GM21717 (cell line): ENCODE measurements at regions not wholly inside any gene's neighbourhood (a gene's known extent, or its start where the extent isn't known, plus 50 kb on each side); places are given as distances from the start of the nearest gene placed in this dataset.

ENCODE experiments used
- ATAC-seq: cut with Tn5 transposase; IDR thresholded peaks from one replicate; pipeline ENCODE4 v1.9.1; 2021; ENCODE audit warnings: mild to moderate bottlenecking, moderate library complexity; ENCODE audit not compliant: unreplicated experiment

DNA sequence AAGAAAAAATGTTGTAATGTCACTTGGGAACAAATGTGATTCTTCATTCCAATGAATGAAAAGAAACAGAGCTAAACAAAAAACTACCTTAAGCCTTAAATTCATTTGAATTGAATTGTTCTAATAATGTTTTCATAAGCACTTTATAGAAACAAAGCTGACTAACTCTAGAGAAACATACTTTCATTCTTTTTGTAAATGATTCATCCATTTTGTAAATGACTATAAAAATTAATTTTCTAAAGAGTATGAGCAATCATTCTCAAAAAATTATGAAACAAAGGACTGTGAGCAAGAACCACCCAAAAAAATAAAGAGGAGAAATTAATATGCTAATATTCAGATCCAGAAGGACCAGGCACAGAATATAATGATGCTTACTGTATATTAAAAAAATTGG, 986.5 kb upstream of the CHORDC1 start:
- ATAC-seq, result no peak

GRCh38 chr11:91199866-91200265, 977.0 kb upstream of the CHORDC1 start:
- ATAC-seq, result no peak

GRCh38 chr11:91194546-91194945, 971.7 kb upstream of the CHORDC1 start:
- no peak for ATAC-seq

DNA sequence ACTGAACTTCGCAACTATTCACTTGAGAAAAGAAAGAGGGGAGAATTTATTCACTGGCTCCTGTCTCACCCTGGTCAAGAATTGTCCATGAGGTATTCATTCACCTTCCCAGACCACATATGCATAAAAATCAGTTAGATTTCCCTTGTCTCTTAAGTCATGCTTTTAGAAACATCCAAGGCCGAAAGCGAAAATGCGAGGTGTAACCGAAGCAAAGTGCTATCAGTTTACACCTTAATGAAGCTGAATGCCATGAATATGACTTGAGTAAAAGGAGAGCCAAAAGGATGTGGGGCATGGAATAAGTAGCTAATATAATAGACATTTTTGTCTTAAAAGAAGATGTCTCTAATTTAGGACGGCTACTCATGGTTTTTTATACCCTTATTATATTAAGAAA, 965.6 kb upstream of the CHORDC1 start:
- ATAC-seq, result no peak

DNA sequence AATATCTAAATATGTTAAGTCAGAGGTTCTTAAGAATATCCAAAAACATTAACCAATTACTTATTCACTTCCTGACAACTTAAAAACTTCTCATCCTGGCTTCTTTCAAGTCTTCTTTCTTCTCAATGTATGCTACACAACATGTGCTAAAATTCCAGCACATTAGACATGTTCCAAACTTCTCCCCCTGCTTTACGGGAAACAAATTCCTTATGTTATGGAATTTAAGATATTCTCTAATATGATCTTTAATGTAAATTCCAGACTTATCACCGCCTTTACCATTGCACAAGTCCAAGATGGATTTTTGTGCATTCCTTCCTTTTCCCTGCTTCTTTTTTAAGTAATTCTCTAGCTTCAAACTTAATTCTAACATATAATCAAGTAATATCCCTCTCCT, 964.5 kb upstream of the CHORDC1 start:
- ATAC-seq, result no peak

GRCh38 chr11:91178366-91178765, 955.5 kb upstream of the CHORDC1 start:
- ATAC-seq, result no peak

- ATAC-seq, result no peak
Observed at GRCh38 chr11:91174734-91175133, 951.9 kb upstream of the CHORDC1 start.

GRCh38 chr11:91174193-91174592, 951.3 kb upstream of the CHORDC1 start:
- ATAC-seq, result no peak

GRCh38 chr11:91173701-91174100, 950.9 kb upstream of the CHORDC1 start:
- ATAC-seq, result no peak

DNA sequence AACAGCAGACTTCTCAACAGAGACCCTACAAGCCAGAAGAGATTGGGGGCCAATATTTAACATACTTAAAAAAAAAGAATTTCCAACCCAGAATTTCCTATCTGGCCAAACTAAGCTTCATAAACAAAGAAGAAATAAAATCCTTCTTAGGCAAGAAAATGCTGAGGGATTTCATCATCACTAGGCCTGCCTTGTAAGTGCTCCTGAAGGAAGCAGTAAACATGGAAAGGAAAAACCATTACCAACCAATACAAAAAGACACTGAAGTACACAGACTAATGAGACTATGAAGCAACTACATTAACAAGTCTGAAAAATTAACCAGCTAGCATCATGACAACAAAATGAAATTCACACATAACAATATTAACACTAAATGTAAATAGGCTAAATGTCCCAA, 947.9 kb upstream of the CHORDC1 start:
- no peak for ATAC-seq

DNA sequence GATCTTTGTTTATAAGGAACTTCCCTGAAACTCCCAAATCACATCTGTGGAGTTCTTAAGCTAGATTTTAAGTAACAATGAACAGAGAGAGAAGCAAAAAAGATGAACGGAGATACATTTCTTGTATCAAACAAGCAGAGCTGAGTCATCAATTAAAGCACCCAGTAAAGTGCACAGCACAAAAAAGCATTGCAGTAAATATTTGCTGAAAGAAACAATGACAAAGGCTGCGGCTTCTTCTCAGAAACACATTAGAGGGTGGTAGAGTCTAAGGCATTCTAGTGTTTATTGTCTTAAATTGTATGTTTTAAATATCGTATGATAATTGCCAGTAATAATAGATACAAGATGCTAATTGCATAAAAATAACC, 941.6 kb upstream of the CHORDC1 start:
- no peak for ATAC-seq

DNA sequence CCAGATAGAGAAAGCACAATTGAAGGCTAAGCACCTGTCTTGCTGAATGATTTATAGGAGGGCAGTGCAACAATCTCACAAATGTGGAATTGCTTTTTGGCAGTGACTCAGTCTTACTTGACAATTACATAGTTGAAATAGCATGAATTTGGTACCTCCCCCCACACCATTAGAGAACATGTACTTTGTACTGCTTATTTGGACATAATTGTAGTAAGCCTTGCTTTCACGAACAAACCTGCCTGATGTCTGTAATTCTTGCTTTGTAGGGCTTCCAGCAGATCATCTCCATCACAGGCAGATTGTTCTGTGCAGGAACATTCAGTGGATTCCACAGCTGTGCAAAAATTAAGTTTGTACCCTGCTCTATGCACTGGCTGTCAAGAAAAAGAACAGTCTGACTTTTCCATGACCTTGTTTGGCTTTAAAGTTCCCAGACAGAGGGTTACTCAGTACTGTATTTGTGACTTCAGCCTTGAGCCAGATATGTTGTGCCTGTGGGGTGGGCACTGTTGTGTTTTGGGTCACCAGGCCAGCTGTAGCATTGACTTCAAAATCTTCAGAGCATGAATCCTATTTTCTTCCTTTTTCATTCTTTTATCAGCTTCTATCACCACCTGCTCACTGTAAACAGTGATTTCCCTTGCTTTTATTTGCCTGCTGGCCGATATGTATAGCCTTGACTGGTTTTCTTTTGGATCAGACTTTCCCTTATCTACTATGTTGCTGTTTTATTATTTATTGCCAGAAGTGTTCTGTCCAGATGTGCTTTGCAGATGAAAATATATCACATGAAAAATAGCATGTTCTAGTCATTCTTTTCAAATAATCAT, 941.0 kb upstream of the CHORDC1 start:
- no peak for ATAC-seq

DNA sequence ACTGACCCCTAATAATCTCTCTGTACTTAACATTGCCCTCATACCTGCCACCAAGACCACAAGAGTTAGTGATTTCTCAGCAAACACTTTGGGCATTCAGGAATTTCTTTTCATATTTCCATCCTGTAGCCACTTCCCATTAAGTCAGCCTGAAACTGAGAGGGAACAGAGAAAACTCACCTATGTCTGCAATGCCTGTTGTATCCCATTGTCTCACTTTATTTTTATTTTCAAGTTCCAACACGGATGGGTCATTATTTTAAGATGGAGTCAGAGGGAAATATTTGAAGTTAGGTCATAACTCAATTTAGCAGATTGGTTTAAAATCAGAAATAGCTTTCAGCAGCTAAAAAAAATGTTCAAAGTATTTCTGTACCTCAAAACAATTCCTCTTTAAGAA, 937.8 kb upstream of the CHORDC1 start:
- ATAC-seq, result no peak

GRCh38 chr11:91158891-91159537, 936.2 kb upstream of the CHORDC1 start:
- no peak for ATAC-seq

GRCh38 chr11:91158297-91158696, 935.4 kb upstream of the CHORDC1 start:
- ATAC-seq, result no peak

GRCh38 chr11:91156041-91156440, 933.2 kb upstream of the CHORDC1 start:
- no peak for ATAC-seq

- no peak for ATAC-seq
Observed at GRCh38 chr11:91147885-91148284, 925.0 kb upstream of the CHORDC1 start.

DNA sequence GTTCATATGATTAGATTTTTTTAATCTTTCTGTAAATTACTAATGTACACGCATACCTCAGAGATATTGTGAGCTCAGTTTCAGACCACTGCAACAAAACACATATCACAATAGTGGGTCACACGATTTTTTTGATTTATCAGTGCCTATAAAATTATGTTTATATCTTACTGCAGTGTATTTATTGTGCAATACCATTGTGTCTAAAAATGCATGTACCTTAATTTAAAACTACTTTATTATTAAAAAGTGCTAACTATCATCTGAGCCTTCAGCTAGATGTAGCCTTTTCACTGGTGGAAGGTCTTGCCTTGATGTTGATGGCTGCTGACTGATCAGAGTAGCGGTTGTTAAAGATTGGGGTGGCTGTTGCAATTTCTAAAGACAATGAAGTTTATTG, 918.8 kb upstream of the CHORDC1 start:
- no peak for ATAC-seq

DNA sequence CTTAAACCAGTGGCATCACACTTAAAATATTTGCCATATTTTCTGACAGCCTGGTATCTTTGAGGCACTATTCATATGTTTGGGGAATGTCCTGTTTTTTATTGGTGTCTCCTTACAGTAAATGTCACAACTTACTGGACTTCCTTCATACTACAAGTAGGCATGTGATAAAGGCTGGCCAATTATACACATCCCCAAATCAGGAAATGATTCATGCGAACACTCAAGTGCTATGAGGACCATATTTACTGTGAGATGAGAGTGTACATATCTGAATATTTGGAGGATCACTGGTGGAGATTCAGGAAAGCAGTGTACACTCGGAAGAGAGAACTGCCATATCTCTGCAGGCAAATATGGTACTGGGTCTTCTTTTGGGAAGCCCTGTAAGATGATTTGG, 913.8 kb upstream of the CHORDC1 start:
- ATAC-seq, result no peak

DNA sequence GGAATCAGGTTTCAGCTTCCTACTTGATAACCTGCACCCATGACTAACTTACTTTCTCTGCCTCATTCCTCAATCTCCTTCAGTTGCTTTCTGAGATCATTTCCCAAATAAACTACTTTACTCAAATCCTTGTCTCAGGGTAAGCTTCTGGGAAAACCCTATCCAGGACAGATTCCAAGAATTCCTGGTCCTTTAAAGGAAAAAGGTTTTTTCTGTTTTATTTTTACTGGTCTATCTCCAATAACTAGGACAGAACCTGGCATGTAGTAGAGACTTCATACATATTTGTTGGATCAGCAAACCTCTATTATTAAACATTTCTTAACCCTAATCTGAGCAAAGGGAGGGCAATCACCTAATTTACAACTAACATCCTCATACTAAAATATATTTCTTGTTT, 910.5 kb upstream of the CHORDC1 start:
- ATAC-seq, result no peak

- ATAC-seq, result no peak
Observed at GRCh38 chr11:91129596-91129995, 906.7 kb upstream of the CHORDC1 start.

DNA sequence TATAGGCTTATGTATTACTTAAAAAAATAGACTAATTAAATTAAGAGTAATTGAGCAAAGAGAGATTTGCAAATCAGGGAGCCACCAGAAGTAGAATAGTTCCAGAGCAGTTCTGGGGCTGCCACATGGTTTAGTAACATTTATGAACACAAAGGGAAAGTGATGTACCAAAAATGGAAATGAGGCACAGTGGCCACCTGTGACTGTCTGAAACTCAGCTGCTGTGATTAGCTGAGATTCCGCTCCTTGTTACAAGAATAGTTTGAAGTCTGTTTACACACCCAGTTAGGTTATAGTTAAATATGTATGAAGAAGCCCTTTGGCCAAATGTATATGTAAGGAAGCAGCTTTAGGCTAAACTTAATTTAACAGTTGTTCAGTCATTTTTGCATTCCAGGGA, 901.5 kb upstream of the CHORDC1 start:
- ATAC-seq, result no peak

DNA sequence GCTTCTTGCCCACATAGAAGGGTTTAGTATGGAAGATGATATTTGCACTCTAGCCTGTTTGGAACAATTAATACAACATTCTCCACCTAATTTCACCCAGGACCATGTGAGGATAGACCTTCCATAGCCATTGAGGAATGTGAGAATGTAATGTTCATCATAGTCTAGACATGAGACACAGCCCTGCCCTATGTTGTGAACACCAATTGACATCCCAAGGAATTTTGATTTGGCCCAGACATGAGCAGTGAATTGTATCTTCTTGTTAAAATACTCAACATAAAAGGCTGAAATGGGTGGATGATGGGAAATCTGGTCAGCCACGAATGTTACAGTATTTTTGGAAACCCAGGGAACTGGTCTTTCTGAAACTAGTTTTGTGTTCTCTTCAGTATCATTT, 892.3 kb upstream of the CHORDC1 start:
- ATAC-seq, result no peak
